ENCODE measurements at regions not wholly inside any gene's neighbourhood (a gene's known extent, or its start where the extent isn't known, plus 50 kb on each side); places are given as distances from the start of the nearest gene placed in this dataset.

DNA sequence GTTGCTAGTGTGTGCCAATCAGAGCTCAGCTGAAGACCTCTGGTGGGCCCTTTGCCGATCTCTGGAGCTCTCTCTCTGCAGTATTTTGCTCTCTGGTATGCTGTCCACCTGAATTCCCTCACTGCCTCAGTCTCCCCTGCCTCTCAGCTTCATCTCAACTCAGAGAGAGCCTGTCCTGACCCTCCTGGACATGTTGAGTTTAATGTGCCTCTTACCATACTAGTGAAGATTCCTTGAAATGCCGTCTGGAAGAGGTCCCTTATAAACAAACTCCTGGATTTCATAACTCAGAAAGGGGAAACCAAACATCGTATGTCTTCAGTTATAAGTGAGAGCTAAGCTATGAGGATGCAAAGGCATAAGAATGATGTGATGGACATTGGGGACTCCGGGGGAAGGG lies 231.1 kb upstream of the ZNF217 start:
- TF ChIP-seq ZBTB7A (IDR thresholded peaks at IDR 0.05; ENCODE audit: low read depth) = no peak
- no peak for TF ChIP-seq YY1 (IDR thresholded peaks at IDR 0.05; ENCODE audit: low read depth)
- TF ChIP-seq EP300 (IDR thresholded peaks at IDR 0.05; ENCODE audit: borderline replicate concordance) = no peak
- no peak for TF ChIP-seq NFIC (IDR thresholded peaks at IDR 0.05)
- TF ChIP-seq, protein P1, sequence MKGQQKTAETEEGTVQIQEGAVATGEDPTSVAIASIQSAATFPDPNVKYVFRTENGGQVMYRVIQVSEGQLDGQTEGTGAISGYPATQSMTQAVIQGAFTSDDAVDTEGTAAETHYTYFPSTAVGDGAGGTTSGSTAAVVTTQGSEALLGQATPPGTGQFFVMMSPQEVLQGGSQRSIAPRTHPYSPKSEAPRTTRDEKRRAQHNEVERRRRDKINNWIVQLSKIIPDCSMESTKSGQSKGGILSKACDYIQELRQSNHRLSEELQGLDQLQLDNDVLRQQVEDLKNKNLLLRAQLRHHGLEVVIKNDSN (IDR thresholded peaks at IDR 0.05) = no peak
- no peak for TF ChIP-seq FOXM1 (IDR thresholded peaks at IDR 0.05; ENCODE audit: borderline replicate concordance, low read depth)

Measured in Ishikawa (cell line).